ENCODE measurements at regions not wholly inside any gene's neighbourhood (a gene's known extent, or its start where the extent isn't known, plus 50 kb on each side); places are given as distances from the start of the nearest gene placed in this dataset.

DNA sequence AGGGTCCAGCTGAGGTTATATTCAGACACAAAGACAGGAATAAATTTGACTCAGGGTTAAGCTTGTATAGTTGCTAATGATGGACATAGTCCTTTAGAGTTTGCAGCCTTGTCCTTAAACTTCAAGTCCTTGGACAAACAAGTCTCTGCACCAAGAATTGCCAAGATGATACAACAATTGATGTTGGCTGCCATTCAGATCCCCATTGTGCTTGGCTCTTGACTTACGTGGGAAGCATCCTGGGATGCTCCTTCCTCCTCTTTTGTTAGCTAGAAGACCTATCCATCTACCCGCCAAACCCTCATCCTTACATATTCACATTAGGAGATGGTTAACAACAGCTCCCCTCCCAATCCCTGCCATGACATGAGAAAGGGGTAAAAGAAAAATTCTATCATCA, 115.6 kb downstream of the RDH14 start:
- Histone ChIP-seq H3K27me3 (ENCODE audit: control insufficient read depth in 3 of 3, insufficient read depth in 3 of 3, low read length in 3 of 3) (no peaks in the 10 kb centered on the region), H3K9me3 (ENCODE audit: control insufficient read depth in 3 of 3, low read length in 3 of 3) (no peaks in the 10 kb centered on the region), H3K36me3 (ENCODE audit: control insufficient read depth in 3 of 3, insufficient read depth in 3 of 3, low read length in 3 of 3) (no peaks in the 10 kb centered on the region), H3K4me3 (ENCODE audit: low read length in 3 of 3) (no peak overlapping the region), H3K27ac (ENCODE audit: low read depth, low read length) (no peak overlapping the region), H3K4me1 (ENCODE audit: control insufficient read depth in 3 of 3, insufficient read depth in 3 of 3, low read length in 3 of 3) (peaks cover 0 to 15% (median 0%) of the 10 kb centered on the region in 3 donors), H3K9ac (ENCODE audit: low read depth in 1 of 3, low read length in 3 of 3) (no peak overlapping the region)

DNA sequence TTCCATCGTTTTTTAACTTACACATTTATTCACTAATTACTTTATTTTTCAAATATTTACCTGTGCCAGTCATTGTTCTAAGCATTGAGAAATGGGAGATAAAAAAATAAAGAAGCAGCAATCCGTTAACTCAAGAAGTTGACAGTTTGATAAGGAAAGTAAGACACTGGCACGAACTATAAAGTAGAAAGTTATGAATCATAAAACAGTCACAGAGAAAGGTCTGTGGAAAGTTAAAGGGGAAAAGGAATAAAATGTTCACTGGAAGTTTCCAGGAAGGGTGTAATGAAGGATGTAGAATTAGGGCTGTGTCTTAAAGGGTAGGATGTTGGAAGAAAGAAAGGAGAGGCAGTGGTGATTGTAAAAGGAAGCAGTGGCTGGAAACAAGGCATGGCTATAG, 118.9 kb downstream of the RDH14 start:
- Histone ChIP-seq H3K9ac (ENCODE audit: low read depth in 1 of 3, low read length in 3 of 3) (no peak overlapping the region), H3K4me3 (ENCODE audit: low read length in 3 of 3) (no peak overlapping the region), H3K9me3 (ENCODE audit: control insufficient read depth in 3 of 3, low read length in 3 of 3) (no peaks in the 10 kb centered on the region), H3K36me3 (ENCODE audit: control insufficient read depth in 3 of 3, insufficient read depth in 3 of 3, low read length in 3 of 3) (no peaks in the 10 kb centered on the region), H3K4me1 (ENCODE audit: control insufficient read depth in 3 of 3, insufficient read depth in 3 of 3, low read length in 3 of 3) (peaks cover 3 to 20% (median 5%) of the 10 kb centered on the region in 3 donors), H3K27ac (ENCODE audit: low read depth, low read length) (no peak overlapping the region), H3K27me3 (ENCODE audit: control insufficient read depth in 3 of 3, insufficient read depth in 3 of 3, low read length in 3 of 3) (no peaks in the 10 kb centered on the region)

DNA sequence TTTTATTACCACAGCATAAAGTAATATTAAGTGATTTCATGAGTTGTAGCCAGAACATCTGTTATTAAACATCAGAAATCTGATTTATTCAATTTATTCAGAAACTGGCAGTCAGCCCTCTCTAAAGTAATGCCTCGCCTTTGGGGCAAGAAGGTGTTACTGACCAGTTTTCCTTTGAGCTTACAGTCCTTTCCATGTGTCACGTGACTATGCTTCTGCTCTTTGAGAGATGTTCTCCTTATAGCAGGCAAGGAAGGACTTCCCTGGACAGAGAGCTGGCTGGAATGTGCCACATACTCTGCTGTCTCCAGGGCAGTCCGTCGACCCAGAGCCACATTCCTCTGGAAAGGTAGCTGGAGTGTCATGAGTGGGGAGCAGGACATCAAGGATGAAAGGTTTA, 119.7 kb downstream of the RDH14 start:
- no peak overlapping the region for H3K4me3 ChIP-seq (ENCODE audit: low read length in 3 of 3)
- peaks cover 3 to 19% (median 9%) of the 10 kb centered on the region in 3 donors for H3K4me1 ChIP-seq (ENCODE audit: control insufficient read depth in 3 of 3, insufficient read depth in 3 of 3, low read length in 3 of 3)
- H3K9me3 ChIP-seq (ENCODE audit: control insufficient read depth in 3 of 3, low read length in 3 of 3) = no peaks in the 10 kb centered on the region
- H3K27me3 ChIP-seq (ENCODE audit: control insufficient read depth in 3 of 3, insufficient read depth in 3 of 3, low read length in 3 of 3) = no peaks in the 10 kb centered on the region
- H3K27ac ChIP-seq (ENCODE audit: low read depth, low read length) = no peak overlapping the region
- H3K36me3 ChIP-seq (ENCODE audit: control insufficient read depth in 3 of 3, insufficient read depth in 3 of 3, low read length in 3 of 3) = no peaks in the 10 kb centered on the region
- H3K9ac ChIP-seq (ENCODE audit: low read depth in 1 of 3, low read length in 3 of 3) = no peak overlapping the region

DNA sequence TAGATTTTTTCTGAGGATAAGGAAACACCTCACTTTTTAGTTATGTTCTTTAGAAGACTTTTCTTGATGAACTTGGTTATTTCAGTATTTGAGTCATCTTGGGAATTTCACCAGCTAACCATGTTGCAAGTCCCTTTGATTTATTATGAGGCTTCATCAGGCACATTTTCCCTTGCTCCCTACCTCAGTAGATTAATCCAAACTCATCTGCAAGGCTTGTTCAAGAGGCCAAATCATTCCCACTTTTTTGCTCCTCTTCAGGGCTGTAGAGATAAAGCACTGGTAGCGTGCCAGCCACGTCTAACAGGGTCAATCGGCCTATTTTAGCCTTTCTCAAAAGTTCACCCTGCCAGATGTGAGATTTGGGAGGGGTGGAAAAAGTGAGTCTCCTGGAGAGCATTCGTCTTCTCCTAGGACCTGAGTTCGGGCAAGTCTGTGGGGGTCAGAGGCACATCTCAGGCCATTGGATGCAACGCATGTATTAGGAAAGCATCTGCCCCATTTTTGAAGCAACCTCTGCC, 120.3 kb downstream of the RDH14 start:
- Histone ChIP-seq H3K9ac (ENCODE audit: low read depth in 1 of 3, low read length in 3 of 3) (no peak overlapping the region), H3K4me3 (ENCODE audit: low read length in 3 of 3) (no peak overlapping the region), H3K36me3 (ENCODE audit: control insufficient read depth in 3 of 3, insufficient read depth in 3 of 3, low read length in 3 of 3) (no peaks in the 10 kb centered on the region), H3K27ac (ENCODE audit: low read depth, low read length) (no peak overlapping the region), H3K27me3 (ENCODE audit: control insufficient read depth in 3 of 3, insufficient read depth in 3 of 3, low read length in 3 of 3) (no peaks in the 10 kb centered on the region), H3K4me1 (ENCODE audit: control insufficient read depth in 3 of 3, insufficient read depth in 3 of 3, low read length in 3 of 3) (peaks cover 3 to 21% (median 9%) of the 10 kb centered on the region in 3 donors), H3K9me3 (ENCODE audit: control insufficient read depth in 3 of 3, low read length in 3 of 3) (no peaks in the 10 kb centered on the region)

DNA sequence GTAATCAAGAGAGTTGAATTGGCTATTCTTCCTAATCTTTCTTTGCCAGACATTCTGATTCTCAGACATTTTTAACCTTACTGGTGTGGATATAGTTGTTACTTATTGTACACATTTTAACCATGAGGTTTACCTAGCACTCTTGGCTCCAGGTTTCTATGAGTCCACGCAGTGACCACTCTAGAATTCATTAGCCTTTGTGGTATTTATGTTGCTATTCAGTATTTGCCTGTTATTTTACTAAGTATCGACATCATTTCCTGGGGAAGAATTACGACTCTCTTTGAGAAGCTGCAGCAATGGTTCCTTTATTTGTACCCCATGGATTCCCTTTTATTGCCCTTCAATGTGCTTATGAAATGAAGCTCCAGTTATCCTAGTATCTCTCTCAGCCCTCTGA, 120.7 kb downstream of the RDH14 start:
- H3K4me3 ChIP-seq (ENCODE audit: low read length in 3 of 3) = no peak overlapping the region
- no peak overlapping the region for H3K9ac ChIP-seq (ENCODE audit: low read depth in 1 of 3, low read length in 3 of 3)
- H3K27ac ChIP-seq (ENCODE audit: low read depth, low read length) = no peak overlapping the region
- peaks cover 3 to 17% (median 9%) of the 10 kb centered on the region in 3 donors for H3K4me1 ChIP-seq (ENCODE audit: control insufficient read depth in 3 of 3, insufficient read depth in 3 of 3, low read length in 3 of 3)
- no peaks in the 10 kb centered on the region for H3K36me3 ChIP-seq (ENCODE audit: control insufficient read depth in 3 of 3, insufficient read depth in 3 of 3, low read length in 3 of 3)
- no peaks in the 10 kb centered on the region for H3K9me3 ChIP-seq (ENCODE audit: control insufficient read depth in 3 of 3, low read length in 3 of 3)
- H3K27me3 ChIP-seq (ENCODE audit: control insufficient read depth in 3 of 3, insufficient read depth in 3 of 3, low read length in 3 of 3) = no peaks in the 10 kb centered on the region

DNA sequence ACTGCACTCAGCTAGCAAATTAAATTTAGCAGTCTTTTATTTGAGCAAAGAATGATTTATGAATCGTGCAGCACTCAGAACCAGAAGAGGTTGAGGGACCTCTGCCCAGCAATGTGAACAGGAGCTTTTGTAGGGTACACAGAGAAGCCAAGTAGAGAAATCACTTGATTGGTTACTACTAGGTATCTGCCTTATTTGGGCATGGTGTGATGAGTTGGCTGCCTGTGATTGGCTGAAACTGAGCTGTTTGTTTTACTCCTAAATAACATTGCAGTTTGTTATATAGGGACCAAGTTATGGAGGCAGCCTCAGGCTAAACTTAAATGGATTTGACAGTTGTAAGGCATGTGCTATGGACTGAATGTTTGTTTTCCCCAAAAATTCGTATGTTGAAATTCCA, 122.5 kb downstream of the RDH14 start:
- Histone ChIP-seq H3K27ac (ENCODE audit: low read depth, low read length) (no peak overlapping the region), H3K4me1 (ENCODE audit: control insufficient read depth in 3 of 3, insufficient read depth in 3 of 3, low read length in 3 of 3) (peaks cover 3 to 17% (median 11%) of the 10 kb centered on the region in 3 donors), H3K9me3 (ENCODE audit: control insufficient read depth in 3 of 3, low read length in 3 of 3) (no peaks in the 10 kb centered on the region), H3K4me3 (ENCODE audit: low read length in 3 of 3) (no peak overlapping the region), H3K36me3 (ENCODE audit: control insufficient read depth in 3 of 3, insufficient read depth in 3 of 3, low read length in 3 of 3) (no peaks in the 10 kb centered on the region), H3K9ac (ENCODE audit: low read depth in 1 of 3, low read length in 3 of 3) (no peak overlapping the region), H3K27me3 (ENCODE audit: control insufficient read depth in 3 of 3, insufficient read depth in 3 of 3, low read length in 3 of 3) (no peaks in the 10 kb centered on the region)

DNA sequence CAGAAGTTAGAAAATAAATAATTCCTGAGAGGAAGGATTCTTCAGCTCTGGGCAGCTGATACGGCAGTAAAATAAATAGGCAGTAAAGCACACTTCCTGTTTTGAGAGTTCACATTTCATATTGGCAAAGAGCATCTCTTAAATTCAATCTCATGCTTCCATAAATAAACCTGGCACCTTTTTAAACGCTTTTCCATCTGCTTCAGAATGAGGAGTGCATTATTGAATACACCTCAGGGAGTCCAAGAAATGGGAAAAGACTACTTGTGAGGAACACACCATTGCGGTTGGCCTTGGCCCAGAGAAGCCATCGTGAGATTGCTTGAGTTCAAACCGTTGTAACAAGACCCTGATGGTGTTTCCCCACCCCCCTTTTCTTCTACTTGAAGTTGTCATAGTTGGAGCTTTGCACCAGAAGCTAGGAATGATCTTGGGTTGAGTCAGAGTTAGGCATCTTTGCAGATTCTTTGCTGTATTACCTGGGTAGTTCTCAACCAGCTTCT, 123.9 kb downstream of the RDH14 start:
- no peak overlapping the region for H3K4me3 ChIP-seq (ENCODE audit: low read length in 3 of 3)
- H3K27ac ChIP-seq (ENCODE audit: low read depth, low read length) = no peak overlapping the region
- H3K27me3 ChIP-seq (ENCODE audit: control insufficient read depth in 3 of 3, insufficient read depth in 3 of 3, low read length in 3 of 3) = no peaks in the 10 kb centered on the region
- H3K4me1 ChIP-seq (ENCODE audit: control insufficient read depth in 3 of 3, insufficient read depth in 3 of 3, low read length in 3 of 3) = peaks cover 3 to 17% (median 12%) of the 10 kb centered on the region in 3 donors
- no peaks in the 10 kb centered on the region for H3K9me3 ChIP-seq (ENCODE audit: control insufficient read depth in 3 of 3, low read length in 3 of 3)
- no peak overlapping the region for H3K9ac ChIP-seq (ENCODE audit: low read depth in 1 of 3, low read length in 3 of 3)
- H3K36me3 ChIP-seq (ENCODE audit: control insufficient read depth in 3 of 3, insufficient read depth in 3 of 3, low read length in 3 of 3) = no peaks in the 10 kb centered on the region

DNA sequence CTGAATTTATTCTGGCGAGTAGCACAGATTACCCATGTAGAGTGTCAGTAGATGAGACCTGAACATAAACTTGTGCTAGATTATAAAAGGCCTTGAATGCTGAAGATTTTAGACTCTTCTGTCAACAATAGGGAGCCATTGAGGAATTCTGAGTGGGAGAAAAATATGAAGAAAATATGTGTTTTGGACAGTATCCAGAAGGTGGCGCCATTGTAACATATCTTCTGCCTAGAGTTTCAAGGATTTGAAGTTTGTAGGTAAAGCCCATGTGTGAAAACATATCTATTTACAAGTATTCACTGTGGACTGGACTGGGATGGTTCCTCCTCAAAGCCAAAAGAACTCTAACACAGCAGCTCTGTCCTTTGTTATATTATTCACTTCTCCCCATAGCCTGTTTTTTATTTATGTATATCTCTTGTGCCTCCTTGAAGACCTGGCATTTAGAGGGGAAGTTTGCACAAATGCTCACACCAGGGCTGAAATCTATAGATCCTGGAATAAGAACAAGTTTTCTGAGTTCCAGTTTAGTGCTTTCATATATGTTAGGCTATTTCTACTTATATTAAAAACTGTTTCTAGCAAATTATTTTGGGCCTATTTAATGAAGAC, 124.9 kb downstream of the RDH14 start:
- Histone ChIP-seq H3K4me3 (ENCODE audit: low read length in 3 of 3) (no peak overlapping the region), H3K27me3 (ENCODE audit: control insufficient read depth in 3 of 3, insufficient read depth in 3 of 3, low read length in 3 of 3) (no peaks in the 10 kb centered on the region), H3K36me3 (ENCODE audit: control insufficient read depth in 3 of 3, insufficient read depth in 3 of 3, low read length in 3 of 3) (no peaks in the 10 kb centered on the region), H3K9me3 (ENCODE audit: control insufficient read depth in 3 of 3, low read length in 3 of 3) (no peaks in the 10 kb centered on the region), H3K27ac (ENCODE audit: low read depth, low read length) (no peak overlapping the region), H3K9ac (ENCODE audit: low read depth in 1 of 3, low read length in 3 of 3) (no peak overlapping the region), H3K4me1 (ENCODE audit: control insufficient read depth in 3 of 3, insufficient read depth in 3 of 3, low read length in 3 of 3) (peaks cover 3 to 17% (median 12%) of the 10 kb centered on the region in 3 donors)

DNA sequence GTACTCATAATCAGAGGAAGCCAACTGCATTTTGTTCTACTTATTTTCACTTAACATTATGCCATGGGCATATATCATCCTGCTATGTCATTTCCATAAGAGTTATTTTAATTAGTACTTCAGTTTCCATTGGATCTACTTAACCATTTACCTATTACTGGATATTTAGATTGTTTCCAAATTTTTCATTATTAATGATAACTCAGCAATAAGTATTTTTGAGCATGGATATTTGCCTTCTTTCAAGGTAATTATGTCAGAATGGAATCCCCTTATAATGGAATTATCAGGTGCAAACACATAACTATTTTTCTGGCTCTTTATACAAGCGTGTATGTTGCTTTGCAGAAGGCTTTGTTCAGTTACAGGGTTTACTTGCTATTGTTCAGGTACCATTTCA, 126.6 kb downstream of the RDH14 start:
- no peak overlapping the region for H3K9ac ChIP-seq (ENCODE audit: low read depth in 1 of 3, low read length in 3 of 3)
- H3K4me3 ChIP-seq (ENCODE audit: low read length in 3 of 3) = no peak overlapping the region
- no peak overlapping the region for H3K27ac ChIP-seq (ENCODE audit: low read depth, low read length)

DNA sequence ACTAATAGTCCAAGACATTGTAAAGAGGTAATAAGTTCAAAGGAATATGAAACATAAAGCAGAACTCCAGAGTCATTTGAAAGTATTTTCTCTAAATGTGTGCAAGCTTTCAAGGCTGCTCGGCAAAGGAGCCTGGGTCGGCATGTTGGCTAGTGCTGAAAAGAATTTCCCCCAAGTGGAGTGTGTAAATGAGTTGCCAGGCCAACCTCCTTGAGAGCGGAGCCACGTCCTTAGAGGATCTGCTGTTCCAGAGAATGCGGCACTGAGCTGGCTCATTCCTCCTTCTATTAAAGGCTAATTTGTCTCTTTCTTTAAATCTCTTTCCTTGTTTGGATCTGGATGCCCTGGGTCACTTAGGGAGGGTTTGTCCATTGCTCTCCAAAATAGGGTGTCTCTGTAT, 127.5 kb downstream of the RDH14 start:
- no peaks in the 10 kb centered on the region for H3K27me3 ChIP-seq (ENCODE audit: control insufficient read depth in 3 of 3, insufficient read depth in 3 of 3, low read length in 3 of 3)
- H3K4me3 ChIP-seq (ENCODE audit: low read length in 3 of 3) = no peak overlapping the region
- no peaks in the 10 kb centered on the region for H3K36me3 ChIP-seq (ENCODE audit: control insufficient read depth in 3 of 3, insufficient read depth in 3 of 3, low read length in 3 of 3)
- no peaks in the 10 kb centered on the region for H3K9me3 ChIP-seq (ENCODE audit: control insufficient read depth in 3 of 3, low read length in 3 of 3)
- peaks cover 3 to 14% (median 12%) of the 10 kb centered on the region in 3 donors for H3K4me1 ChIP-seq (ENCODE audit: control insufficient read depth in 3 of 3, insufficient read depth in 3 of 3, low read length in 3 of 3)
- no peak overlapping the region for H3K27ac ChIP-seq (ENCODE audit: low read depth, low read length)
- no peak overlapping the region for H3K9ac ChIP-seq (ENCODE audit: low read depth in 1 of 3, low read length in 3 of 3)

More for the DNA sequence above, 126.6 kb downstream of the RDH14 start:
- H3K4me1 ChIP-seq (ENCODE audit: control insufficient read depth in 3 of 3, insufficient read depth in 3 of 3, low read length in 3 of 3) = peaks cover 3 to 14% (median 12%) of the 10 kb centered on the region in 3 donors
- no peaks in the 10 kb centered on the region for H3K36me3 ChIP-seq (ENCODE audit: control insufficient read depth in 3 of 3, insufficient read depth in 3 of 3, low read length in 3 of 3)
- H3K9me3 ChIP-seq (ENCODE audit: control insufficient read depth in 3 of 3, low read length in 3 of 3) = no peaks in the 10 kb centered on the region
- no peaks in the 10 kb centered on the region for H3K27me3 ChIP-seq (ENCODE audit: control insufficient read depth in 3 of 3, insufficient read depth in 3 of 3, low read length in 3 of 3)

Measured in skeletal muscle tissue (tissue), 3 donors.